Fibroblast of mammary gland (primary cell): ENCODE measurements at regions not wholly inside any gene's neighbourhood (a gene's known extent, or its start where the extent isn't known, plus 50 kb on each side); places are given as distances from the start of the nearest gene placed in this dataset.
A peak's percentile ranks its signal among the peaks of the same experiment; 100 is the strongest.

Experiments used
- DNase-seq: peaks from one replicate; pipeline ENCODE4 v3.0.0-alpha.2; 2010; ENCODE audit warnings: low read depth
- H3K4me3 ChIP-seq: 2 replicates; pipeline ENCODE4 v1.5.1; 2011; ENCODE audit warnings: low read depth, mild to moderate bottlenecking, low read length, moderate library complexity; ENCODE audit not compliant: control insufficient read depth
- CTCF ChIP-seq: conservative IDR thresholded peaks from 2 replicates; pipeline ENCODE4 v1.5.1; 2011; ENCODE audit warnings: low read depth, low read length, inconsistent platforms; ENCODE audit not compliant: control insufficient read depth, insufficient read depth

GRCh38 chr7:48760528-48761265 lies 163.7 kb upstream of the CDC14C start:
- no peak overlapping the region for H3K4me3 ChIP-seq
- no peak for TF ChIP-seq CTCF
- DNase-seq: peak; percentile 6

- no peak for DNase-seq
- H3K4me3 ChIP-seq: no peak overlapping the region
- TF ChIP-seq CTCF: no peak
These were observed 143.5 kb upstream of the CDC14C start for GRCh38 chr7:48780862-48781261.

GRCh38 chr7:48781752-48782151 lies 142.6 kb upstream of the CDC14C start:
- peak; percentile 7 for DNase-seq
- no peak overlapping the region for H3K4me3 ChIP-seq
- TF ChIP-seq CTCF: no peak

GRCh38 chr7:48782511-48782910 lies 141.8 kb upstream of the CDC14C start:
- no peak for TF ChIP-seq CTCF
- no peak for DNase-seq
- no peak overlapping the region for H3K4me3 ChIP-seq

GRCh38 chr7:48786951-48787350 lies 137.4 kb upstream of the CDC14C start:
- DNase-seq: no peak
- no peak for TF ChIP-seq CTCF
- H3K4me3 ChIP-seq: no peak overlapping the region

- no peak for DNase-seq
- no peak for TF ChIP-seq CTCF
- H3K4me3 ChIP-seq: no peak overlapping the region
These were observed 121.1 kb upstream of the CDC14C start for GRCh38 chr7:48803250-48803649.
